ENCODE measurements at regions not wholly inside any gene's neighbourhood (a gene's known extent, or its start where the extent isn't known, plus 50 kb on each side); places are given as distances from the start of the nearest gene placed in this dataset.

DNA sequence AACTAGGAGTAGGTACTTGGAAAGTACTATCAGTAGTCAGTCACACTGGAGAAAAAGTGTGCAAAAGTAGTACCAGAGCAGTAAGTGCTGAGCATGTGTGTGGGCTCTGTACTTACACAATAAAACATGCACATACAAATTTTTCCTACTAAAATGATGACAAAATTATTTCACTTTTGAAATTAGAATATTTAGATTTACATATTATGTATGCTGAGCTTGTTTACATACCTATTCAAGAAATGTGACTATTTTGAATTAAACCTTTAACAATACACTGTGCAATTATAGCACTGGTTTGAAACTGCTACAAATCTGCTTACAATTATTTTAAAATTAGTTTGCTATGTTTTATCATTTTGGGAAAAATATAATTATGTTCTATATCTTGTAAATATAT is 2781.6 kb upstream of the PCDH20 start:
- ATAC-seq (ENCODE audit: low read depth) (no peak), DNase-seq (no peak)
- Histone ChIP-seq H3K9ac (ENCODE audit: low read depth, low read length) (no peak overlapping the region), H3K4me1 (ENCODE audit: control insufficient read depth, insufficient read depth, low read length) (no peaks in the 10 kb centered on the region), H2BK5ac (ENCODE audit: low read depth, low read length, poor library complexity, severe bottlenecking) (no peak overlapping the region), H3K27ac (ENCODE audit: insufficient read depth, low read length) (no peak overlapping the region), H3K79me1 (ENCODE audit: low read depth in 1 of 2, low read length in 2 of 2) (no peaks in the 10 kb centered on the region), H3K18ac (ENCODE audit: low read depth, low read length) (no peak overlapping the region), H3K36me3 (ENCODE audit: control insufficient read depth, insufficient read depth, low read length) (no peaks in the 10 kb centered on the region), H3K9me1 (ENCODE audit: insufficient read depth, low read length) (no peaks in the 10 kb centered on the region), H2BK15ac (ENCODE audit: low read depth, low read length) (no peak overlapping the region), H3K56ac (ENCODE audit: extremely low read depth, insufficient read depth, low read length) (no peak overlapping the region), H3K4me3 (ENCODE audit: insufficient read depth, low read depth, low read length) (no peak overlapping the region), H3K4ac (ENCODE audit: low read depth, low read length) (no peak overlapping the region), H4K20me1 (ENCODE audit: insufficient read depth, low read length) (no peaks in the 10 kb centered on the region), H3K4me2 (ENCODE audit: low read depth, low read length) (no peak overlapping the region), H3K14ac (replicated peaks; ENCODE audit: low read depth, low read length) (no peak overlapping the region), H4K5ac (ENCODE audit: low read depth, low read length) (no peak overlapping the region), H4K8ac (ENCODE audit: low read depth in 2 of 2, low read length in 2 of 2) (no peak overlapping the region), H2AK5ac (ENCODE audit: low read depth, low read length) (no peak overlapping the region), H3K9me3 (ENCODE audit: control insufficient read depth, insufficient read depth, low read length) (no peaks in the 10 kb centered on the region), H2BK120ac (ENCODE audit: low read depth, low read length) (no peak overlapping the region), H2AFZ (replicated peaks; ENCODE audit: low read length, poor library complexity) (no peak overlapping the region), H3K27me3 (ENCODE audit: control insufficient read depth, insufficient read depth, low read length) (no peaks in the 10 kb centered on the region), H3K23ac (ENCODE audit: low read depth, low read length) (no peak overlapping the region), H2AK9ac (replicated peaks; ENCODE audit: low read depth, low read length, poor library complexity) (no peak overlapping the region), H4K91ac (ENCODE audit: insufficient read depth, low read depth, low read length) (no peak overlapping the region), H2BK20ac (ENCODE audit: low read depth, low read length) (no peak overlapping the region)
- TF ChIP-seq, protein P1, sequence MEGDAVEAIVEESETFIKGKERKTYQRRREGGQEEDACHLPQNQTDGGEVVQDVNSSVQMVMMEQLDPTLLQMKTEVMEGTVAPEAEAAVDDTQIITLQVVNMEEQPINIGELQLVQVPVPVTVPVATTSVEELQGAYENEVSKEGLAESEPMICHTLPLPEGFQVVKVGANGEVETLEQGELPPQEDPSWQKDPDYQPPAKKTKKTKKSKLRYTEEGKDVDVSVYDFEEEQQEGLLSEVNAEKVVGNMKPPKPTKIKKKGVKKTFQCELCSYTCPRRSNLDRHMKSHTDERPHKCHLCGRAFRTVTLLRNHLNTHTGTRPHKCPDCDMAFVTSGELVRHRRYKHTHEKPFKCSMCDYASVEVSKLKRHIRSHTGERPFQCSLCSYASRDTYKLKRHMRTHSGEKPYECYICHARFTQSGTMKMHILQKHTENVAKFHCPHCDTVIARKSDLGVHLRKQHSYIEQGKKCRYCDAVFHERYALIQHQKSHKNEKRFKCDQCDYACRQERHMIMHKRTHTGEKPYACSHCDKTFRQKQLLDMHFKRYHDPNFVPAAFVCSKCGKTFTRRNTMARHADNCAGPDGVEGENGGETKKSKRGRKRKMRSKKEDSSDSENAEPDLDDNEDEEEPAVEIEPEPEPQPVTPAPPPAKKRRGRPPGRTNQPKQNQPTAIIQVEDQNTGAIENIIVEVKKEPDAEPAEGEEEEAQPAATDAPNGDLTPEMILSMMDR (conservative IDR thresholded peaks at IDR 0.05; ENCODE audit: low read depth, low read length): no peak
- TF ChIP-seq RAD21 (IDR thresholded peaks at IDR 0.05; ENCODE audit: low read length) (no peak), BHLHE40 (IDR thresholded peaks at IDR 0.05; ENCODE audit: low read depth, low read length) (no peak), CEBPB (IDR thresholded peaks at IDR 0.05; ENCODE audit: low read depth, low read length) (no peak), NFE2L2 (IDR thresholded peaks at IDR 0.05; ENCODE audit: low read depth, low read length) (no peak), FOS (IDR thresholded peaks at IDR 0.05; ENCODE audit: low read depth, low read length) (no peak), MAZ (IDR thresholded peaks at IDR 0.05; ENCODE audit: borderline replicate concordance, low read depth, low read length) (no peak), RCOR1 (IDR thresholded peaks at IDR 0.05; ENCODE audit: insufficient replicate concordance, low read length) (no peak), POLR2A (IDR thresholded peaks at IDR 0.05; ENCODE audit: low read depth, low read length) (no peak)
- TF ChIP-seq, protein P2, sequence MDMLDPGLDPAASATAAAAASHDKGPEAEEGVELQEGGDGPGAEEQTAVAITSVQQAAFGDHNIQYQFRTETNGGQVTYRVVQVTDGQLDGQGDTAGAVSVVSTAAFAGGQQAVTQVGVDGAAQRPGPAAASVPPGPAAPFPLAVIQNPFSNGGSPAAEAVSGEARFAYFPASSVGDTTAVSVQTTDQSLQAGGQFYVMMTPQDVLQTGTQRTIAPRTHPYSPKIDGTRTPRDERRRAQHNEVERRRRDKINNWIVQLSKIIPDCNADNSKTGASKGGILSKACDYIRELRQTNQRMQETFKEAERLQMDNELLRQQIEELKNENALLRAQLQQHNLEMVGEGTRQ (IDR thresholded peaks at IDR 0.05; ENCODE audit: low read depth, low read length): no peak
- TF ChIP-seq, protein P3, sequence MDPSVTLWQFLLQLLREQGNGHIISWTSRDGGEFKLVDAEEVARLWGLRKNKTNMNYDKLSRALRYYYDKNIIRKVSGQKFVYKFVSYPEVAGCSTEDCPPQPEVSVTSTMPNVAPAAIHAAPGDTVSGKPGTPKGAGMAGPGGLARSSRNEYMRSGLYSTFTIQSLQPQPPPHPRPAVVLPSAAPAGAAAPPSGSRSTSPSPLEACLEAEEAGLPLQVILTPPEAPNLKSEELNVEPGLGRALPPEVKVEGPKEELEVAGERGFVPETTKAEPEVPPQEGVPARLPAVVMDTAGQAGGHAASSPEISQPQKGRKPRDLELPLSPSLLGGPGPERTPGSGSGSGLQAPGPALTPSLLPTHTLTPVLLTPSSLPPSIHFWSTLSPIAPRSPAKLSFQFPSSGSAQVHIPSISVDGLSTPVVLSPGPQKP (IDR thresholded peaks at IDR 0.05; ENCODE audit: borderline replicate concordance, low read depth, low read length): no peak
- no TSS peak for BruUV-seq (replicated peaks)
- CTCF ChIA-PET: no interaction called here
- in situ Hi-C loops (cut with MboI; ENCODE audit: low sequenced_read_pairs) (no loop called here), dilution Hi-C loops (cut with HindIII; ENCODE audit: low sequenced_read_pairs, unreplicated experiment) (no loop called here), intact Hi-C loops (cut with micrococcal nuclease) (no loop called here)
- POLR2A ChIA-PET (ENCODE audit: unreplicated experiment): no interaction called here
